ENCODE measurements at regions not wholly inside any gene's neighbourhood (a gene's known extent, or its start where the extent isn't known, plus 50 kb on each side); places are given as distances from the start of the nearest gene placed in this dataset.
A peak's percentile ranks its signal among the peaks of the same experiment; 100 is the strongest.

GRCh38 chr12:67794161-67794560, 145.6 kb downstream of the DYRK2 start:
- ChIA-PET POLR2A (no interaction called here), CTCF (interaction anchor here (1.1 kb wide), 2 partner anchors 11 to 136 kb away, joined by 3 read pairs; no protein-coding TSS in a partner anchor)
- no peak for TF ChIP-seq CTCF (IDR thresholded peaks at IDR 0.05; ENCODE audit: insufficient read depth, low read length, missing control alignments)
- DNase-seq (ENCODE audit: low read depth, low spot score), result peak; percentile 71
- no peak overlapping the region for H3K4me3 ChIP-seq (ENCODE audit: low read depth, low read length)

GRCh38 chr12:67795236-67795635, 146.7 kb downstream of the DYRK2 start:
- no peak for DNase-seq (ENCODE audit: low read depth, low spot score)
- no peak for TF ChIP-seq CTCF (IDR thresholded peaks at IDR 0.05; ENCODE audit: insufficient read depth, low read length, missing control alignments)
- CTCF ChIA-PET, result no interaction called here

GRCh38 chr12:67797185-67797741, 148.7 kb downstream of the DYRK2 start:
- H3K4me3 ChIP-seq (ENCODE audit: low read depth, low read length), result no peak overlapping the region
- DNase-seq (ENCODE audit: low read depth, low spot score), result no peak
- no peak for TF ChIP-seq CTCF (IDR thresholded peaks at IDR 0.05; ENCODE audit: insufficient read depth, low read length, missing control alignments)
- CTCF ChIA-PET, result interaction anchor here (1.3 kb wide), 1 partner anchor 146 kb away, joined by 3 read pairs; no protein-coding TSS in a partner anchor
- POLR2A ChIA-PET, result no interaction called here

More at GRCh38 chr12:67795236-67795635, 146.7 kb downstream of the DYRK2 start:
- no peak overlapping the region for H3K4me3 ChIP-seq (ENCODE audit: low read depth, low read length)
- POLR2A ChIA-PET, result no interaction called here

- no peak overlapping the region for H3K4me3 ChIP-seq (ENCODE audit: low read depth, low read length)
- DNase-seq (ENCODE audit: low read depth, low spot score), result no peak
- POLR2A ChIA-PET, result no interaction called here
- TF ChIP-seq CTCF (IDR thresholded peaks at IDR 0.05; ENCODE audit: insufficient read depth, low read length, missing control alignments), result no peak
- CTCF ChIA-PET, result no interaction called here
Measured at GRCh38 chr12:67797753-67798152, 149.2 kb downstream of the DYRK2 start.

GRCh38 chr12:67798768-67799167, 150.2 kb downstream of the DYRK2 start:
- CTCF ChIA-PET, result interaction anchor here (1.0 kb wide), 1 partner anchor 144 kb away, joined by 3 read pairs; no protein-coding TSS in a partner anchor
- no peak overlapping the region for H3K4me3 ChIP-seq (ENCODE audit: low read depth, low read length)
- no peak for TF ChIP-seq CTCF (IDR thresholded peaks at IDR 0.05; ENCODE audit: insufficient read depth, low read length, missing control alignments)
- POLR2A ChIA-PET, result no interaction called here
- DNase-seq (ENCODE audit: low read depth, low spot score), result no peak

- TF ChIP-seq CTCF (IDR thresholded peaks at IDR 0.05; ENCODE audit: insufficient read depth, low read length, missing control alignments), result no peak
- CTCF ChIA-PET, result no interaction called here
- no peak for DNase-seq (ENCODE audit: low read depth, low spot score)
- H3K4me3 ChIP-seq (ENCODE audit: low read depth, low read length), result no peak overlapping the region
- POLR2A ChIA-PET, result no interaction called here
Measured at GRCh38 chr12:67802731-67803130, 154.2 kb downstream of the DYRK2 start.

Measured in AG04449 (cell line).